Retinal pigment epithelial cell (primary cell): ENCODE measurements at regions not wholly inside any gene's neighbourhood (a gene's known extent, or its start where the extent isn't known, plus 50 kb on each side); places are given as distances from the start of the nearest gene placed in this dataset.

Experiments
- DNase-seq: peaks from one replicate; pipeline ENCODE4 v3.0.0-alpha.2; 2010; ENCODE audit warnings: low read depth
- H3K4me3 ChIP-seq: 2 replicates; pipeline ENCODE4 v1.5.1; 2011; ENCODE audit warnings: mild to moderate bottlenecking, low read length, control low read depth, moderate library complexity
- CTCF ChIP-seq: conservative IDR thresholded peaks from 2 replicates; pipeline ENCODE4 v1.5.1; 2011; ENCODE audit warnings: low read depth, low read length, control low read depth, inconsistent platforms

GRCh38 chr10:8487346-8487745, 432.9 kb downstream of the GATA3 start:
- TF ChIP-seq CTCF, result no peak
- H3K4me3 ChIP-seq, result no peak overlapping the region
- DNase-seq, result no peak

GRCh38 chr10:8489232-8489631, 434.7 kb downstream of the GATA3 start:
- DNase-seq, result no peak
- TF ChIP-seq CTCF, result no peak
- no peak overlapping the region for H3K4me3 ChIP-seq

- no peak overlapping the region for H3K4me3 ChIP-seq
- DNase-seq, result no peak
- TF ChIP-seq CTCF, result no peak
Measured at GRCh38 chr10:8489823-8490222, 435.3 kb downstream of the GATA3 start.

GRCh38 chr10:8498290-8498689, 443.8 kb downstream of the GATA3 start:
- H3K4me3 ChIP-seq, result no peak overlapping the region
- no peak for DNase-seq
- TF ChIP-seq CTCF, result no peak

GRCh38 chr10:8498881-8499280, 444.4 kb downstream of the GATA3 start:
- no peak for DNase-seq
- H3K4me3 ChIP-seq, result no peak overlapping the region
- TF ChIP-seq CTCF, result no peak

- DNase-seq, result no peak
- TF ChIP-seq CTCF, result no peak
- no peak overlapping the region for H3K4me3 ChIP-seq
Measured at GRCh38 chr10:8499312-8499711, 444.8 kb downstream of the GATA3 start.

GRCh38 chr10:8499752-8500390, 445.4 kb downstream of the GATA3 start:
- no peak for DNase-seq
- no peak overlapping the region for H3K4me3 ChIP-seq
- TF ChIP-seq CTCF, result no peak
